HG03442 (cell line): ENCODE measurements at regions not wholly inside any gene's neighbourhood (a gene's known extent, or its start where the extent isn't known, plus 50 kb on each side); places are given as distances from the start of the nearest gene placed in this dataset.

Experiments used
- ATAC-seq: cut with Tn5 transposase; IDR thresholded peaks from one replicate; pipeline ENCODE4 v1.9.1; 2021; ENCODE audit warnings: mild to moderate bottlenecking, moderate library complexity; ENCODE audit not compliant: unreplicated experiment

GRCh38 chr9:14399756-14400657 lies 86.1 kb upstream of the NFIB start:
- no peak for ATAC-seq

GRCh38 chr9:14398473-14398872 lies 84.5 kb upstream of the NFIB start:
- ATAC-seq, result no peak

GRCh38 chr9:14396171-14396570 lies 82.2 kb upstream of the NFIB start:
- ATAC-seq, result no peak

GRCh38 chr9:14395317-14396082 lies 81.6 kb upstream of the NFIB start:
- no peak for ATAC-seq

- no peak for ATAC-seq
Measured at GRCh38 chr9:14393418-14393817, 79.5 kb upstream of the NFIB start.

GRCh38 chr9:14391620-14392019 lies 77.7 kb upstream of the NFIB start:
- ATAC-seq, result no peak

- ATAC-seq, result no peak
Measured at GRCh38 chr9:14389657-14390056, 75.7 kb upstream of the NFIB start.

- no peak for ATAC-seq
Measured at GRCh38 chr9:14389146-14389545, 75.2 kb upstream of the NFIB start.

- ATAC-seq, result no peak
Measured at GRCh38 chr9:14383773-14384172, 69.8 kb upstream of the NFIB start.

- peak; percentile 53 for ATAC-seq
Measured at GRCh38 chr9:14383294-14383693, 69.4 kb upstream of the NFIB start.

GRCh38 chr9:14380061-14380836 lies 66.3 kb upstream of the NFIB start:
- no peak for ATAC-seq

GRCh38 chr9:14379280-14379679 lies 65.3 kb upstream of the NFIB start:
- ATAC-seq, result no peak

GRCh38 chr9:14373706-14374105 lies 59.8 kb upstream of the NFIB start:
- no peak for ATAC-seq

GRCh38 chr9:14373336-14373666 lies 59.4 kb upstream of the NFIB start:
- no peak for ATAC-seq

GRCh38 chr9:14372437-14373335 lies 58.7 kb upstream of the NFIB start:
- ATAC-seq, result no peak

- no peak for ATAC-seq
Measured at GRCh38 chr9:14369011-14369410, 55.1 kb upstream of the NFIB start.

- no peak for ATAC-seq
Measured at GRCh38 chr9:14366076-14366475, 52.1 kb upstream of the NFIB start.

- ATAC-seq, result no peak
Measured at GRCh38 chr9:14365670-14366069, 51.7 kb upstream of the NFIB start.
